HepG2 (cell line): ENCODE measurements at regions not wholly inside any gene's neighbourhood (a gene's known extent, or its start where the extent isn't known, plus 50 kb on each side); places are given as distances from the start of the nearest gene placed in this dataset.

Experiments
- CEBPB ChIP-seq: IDR thresholded peaks from 2 replicates; pipeline ENCODE4 v1.6.1; 2011; ENCODE audit warnings: low read depth, low read length, improper control_type of control experiment, borderline replicate concordance
- FOXK2 ChIP-seq: fragments of 450-650 bp; IDR thresholded peaks from 2 replicates; pipeline ENCODE4 v1.6.1; 2016
- GABPA ChIP-seq, 2 experiments: IDR thresholded peaks; 2 replicates each; pipeline ENCODE4 v1.6.1; 2011 to 2016; ENCODE audit warnings: low read depth in 2 of 2, low read length in 1 of 2, missing biosample characterization in 1 of 2, missing genetic modification characterization in 1 of 2
- ISL2 ChIP-seq: sonication (generic); formaldehyde crosslinking; IDR thresholded peaks from 2 replicates; pipeline ENCODE4 v1.5.0; 2020; ENCODE audit warnings: missing genetic modification reagents
- MAFK ChIP-seq, 2 experiments: IDR thresholded peaks in 1 of 2; conservative IDR thresholded peaks in 1 of 2; 2 replicates each; pipeline ENCODE4 v1.6.1; 2011; ENCODE audit warnings: improper control_type of control experiment in 2 of 2, low read length in 2 of 2
- NR2F6 ChIP-seq, 2 experiments: IDR thresholded peaks; 2 replicates each; pipeline ENCODE4 v1.6.1; 2016; ENCODE audit warnings: antibody characterized with exemption in 1 of 2, mild to moderate bottlenecking in 1 of 2
- ZNF24 ChIP-seq: fragments of 450-650 bp; IDR thresholded peaks from 2 replicates; pipeline ENCODE4 v1.6.1; 2017; ENCODE audit warnings: antibody characterized with exemption, mild to moderate bottlenecking
- ZNF75D ChIP-seq: sonication (generic); formaldehyde crosslinking; IDR thresholded peaks from 2 replicates; pipeline ENCODE4 v1.8.1; 2023; ENCODE audit warnings: missing genetic modification reagents, mild to moderate bottlenecking, borderline replicate concordance
- ZZZ3 ChIP-seq: sonication (generic); formaldehyde crosslinking; IDR thresholded peaks from 2 replicates; pipeline ENCODE4 v1.4.0; 2020; ENCODE audit warnings: missing genetic modification reagents, mild to moderate bottlenecking, borderline replicate concordance
- TF ChIP-seq, protein P1 (sequence below): sonication (generic); formaldehyde crosslinking; conservative IDR thresholded peaks from 2 replicates; pipeline ENCODE4 v1.5.0; 2020; ENCODE audit warnings: missing genetic modification reagents
- TF ChIP-seq, protein P2 (sequence below): sonication (generic); formaldehyde crosslinking; IDR thresholded peaks from 2 replicates; pipeline ENCODE4 v1.8.0; 2022; ENCODE audit warnings: mild to moderate bottlenecking, missing genetic modification reagents; ENCODE audit not compliant: insufficient replicate concordance
- TF ChIP-seq, protein P3 (sequence below): IDR thresholded peaks from 2 replicates; pipeline ENCODE4 v1.6.1; 2012; ENCODE audit warnings: low read depth, low read length, improper control_type of control experiment

DNA sequence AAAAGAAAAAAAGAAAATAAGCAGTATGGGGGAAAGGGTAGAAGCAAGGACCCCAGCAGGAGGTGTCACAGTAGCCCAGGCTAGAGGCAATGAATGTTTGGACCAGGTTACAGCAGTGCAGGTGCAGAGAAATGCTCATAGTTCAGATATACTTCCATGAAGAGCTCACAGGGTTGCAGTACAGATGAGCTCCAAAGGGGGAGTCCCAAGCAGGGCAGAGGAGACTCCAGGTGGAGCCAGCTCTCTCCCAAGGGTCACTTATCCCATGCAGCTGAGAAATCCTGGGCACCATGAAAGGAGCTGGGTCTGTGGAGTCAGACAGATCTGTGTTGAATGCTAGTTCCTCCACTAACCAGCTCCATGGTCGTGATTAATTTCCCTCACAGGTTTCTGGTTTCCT is 174.9 kb downstream of the C7orf25 start:
- TF ChIP-seq, protein P1, sequence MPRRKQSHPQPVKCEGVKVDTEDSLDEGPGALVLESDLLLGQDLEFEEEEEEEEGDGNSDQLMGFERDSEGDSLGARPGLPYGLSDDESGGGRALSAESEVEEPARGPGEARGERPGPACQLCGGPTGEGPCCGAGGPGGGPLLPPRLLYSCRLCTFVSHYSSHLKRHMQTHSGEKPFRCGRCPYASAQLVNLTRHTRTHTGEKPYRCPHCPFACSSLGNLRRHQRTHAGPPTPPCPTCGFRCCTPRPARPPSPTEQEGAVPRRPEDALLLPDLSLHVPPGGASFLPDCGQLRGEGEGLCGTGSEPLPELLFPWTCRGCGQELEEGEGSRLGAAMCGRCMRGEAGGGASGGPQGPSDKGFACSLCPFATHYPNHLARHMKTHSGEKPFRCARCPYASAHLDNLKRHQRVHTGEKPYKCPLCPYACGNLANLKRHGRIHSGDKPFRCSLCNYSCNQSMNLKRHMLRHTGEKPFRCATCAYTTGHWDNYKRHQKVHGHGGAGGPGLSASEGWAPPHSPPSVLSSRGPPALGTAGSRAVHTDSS (CRISPR knock-in tag): no peak
- TF ChIP-seq, protein P2, sequence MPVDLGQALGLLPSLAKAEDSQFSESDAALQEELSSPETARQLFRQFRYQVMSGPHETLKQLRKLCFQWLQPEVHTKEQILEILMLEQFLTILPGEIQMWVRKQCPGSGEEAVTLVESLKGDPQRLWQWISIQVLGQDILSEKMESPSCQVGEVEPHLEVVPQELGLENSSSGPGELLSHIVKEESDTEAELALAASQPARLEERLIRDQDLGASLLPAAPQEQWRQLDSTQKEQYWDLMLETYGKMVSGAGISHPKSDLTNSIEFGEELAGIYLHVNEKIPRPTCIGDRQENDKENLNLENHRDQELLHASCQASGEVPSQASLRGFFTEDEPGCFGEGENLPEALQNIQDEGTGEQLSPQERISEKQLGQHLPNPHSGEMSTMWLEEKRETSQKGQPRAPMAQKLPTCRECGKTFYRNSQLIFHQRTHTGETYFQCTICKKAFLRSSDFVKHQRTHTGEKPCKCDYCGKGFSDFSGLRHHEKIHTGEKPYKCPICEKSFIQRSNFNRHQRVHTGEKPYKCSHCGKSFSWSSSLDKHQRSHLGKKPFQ (CRISPR knock-in tag): no peak
- TF ChIP-seq, protein P3, sequence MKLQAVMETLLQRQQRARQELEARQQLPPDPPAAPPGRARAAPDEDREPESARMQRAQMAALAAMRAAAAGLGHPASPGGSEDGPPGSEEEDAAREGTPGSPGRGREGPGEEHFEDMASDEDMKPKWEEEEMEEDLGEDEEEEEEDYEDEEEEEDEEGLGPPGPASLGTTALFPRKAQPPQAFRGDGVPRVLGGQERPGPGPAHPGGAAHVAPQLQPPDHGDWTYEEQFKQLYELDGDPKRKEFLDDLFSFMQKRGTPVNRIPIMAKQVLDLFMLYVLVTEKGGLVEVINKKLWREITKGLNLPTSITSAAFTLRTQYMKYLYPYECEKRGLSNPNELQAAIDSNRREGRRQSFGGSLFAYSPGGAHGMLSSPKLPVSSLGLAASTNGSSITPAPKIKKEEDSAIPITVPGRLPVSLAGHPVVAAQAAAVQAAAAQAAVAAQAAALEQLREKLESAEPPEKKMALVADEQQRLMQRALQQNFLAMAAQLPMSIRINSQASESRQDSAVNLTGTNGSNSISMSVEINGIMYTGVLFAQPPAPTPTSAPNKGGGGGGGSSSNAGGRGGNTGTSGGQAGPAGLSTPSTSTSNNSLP: no peak
- TF ChIP-seq ZNF75D (CRISPR knock-in tag) (no peak), ZNF24 (no peak), NR2F6 (IDR thresholded peaks at IDR 0.05) (no peak), NR2F6 (CRISPR knock-in tag; IDR thresholded peaks at IDR 0.05) (no peak), MAFK (conservative IDR thresholded peaks at IDR 0.05 in 1 of 2, IDR thresholded peaks at IDR 0.05 in 1 of 2; ENCODE audit: low read length in 2 of 2) (no peak), ISL2 (CRISPR knock-in tag) (no peak), CEBPB (no peak), ZZZ3 (CRISPR knock-in tag) (no peak), FOXK2 (no peak), GABPA (IDR thresholded peaks at IDR 0.05; ENCODE audit: low read depth, low read length) (no peak), GABPA (CRISPR knock-in tag; IDR thresholded peaks at IDR 0.05; ENCODE audit: low read depth) (no peak)
